Heart left ventricle (tissue), 16 donors: ENCODE measurements at regions not wholly inside any gene's neighbourhood (a gene's known extent, or its start where the extent isn't known, plus 50 kb on each side); places are given as distances from the start of the nearest gene placed in this dataset.

Experiments used
- ATAC-seq, 4 donors: fragments of 200-7000 bp; cut with Tn5 transposase; one replicate each; pipeline ENCODE4 v1.9.1; 2020 to 2022; ENCODE audit warnings: moderate library complexity in 4 of 4, mild to moderate bottlenecking in 3 of 4, moderate number of reproducible peaks in 1 of 4
- DNase-seq, 5 donors: peaks; one replicate each; pipeline ENCODE4 v3.0.0-alpha.2; 2020
- H3K27ac ChIP-seq, 12 donors: fragments of 200-600 bp; sonication (generic) in 4 of 12; one replicate each; pipeline versions ENCODE4 v1.5.0 to v1.8.0; 2016 to 2022; ENCODE audit warnings: mild to moderate bottlenecking in 2 of 12
- H3K27me3 ChIP-seq, 9 donors: fragments of 200-600 bp; sonication (generic) in 2 of 9; one replicate each; pipeline versions ENCODE4 v1.5.1 to v1.8.0; 2016 to 2022; ENCODE audit warnings: mild to moderate bottlenecking in 3 of 9
- H3K36me3 ChIP-seq, 9 donors: fragments of 200-600 bp; sonication (generic) in 2 of 9; one replicate each; pipeline versions ENCODE4 v1.5.0 to v1.8.0; 2018 to 2022; ENCODE audit warnings: mild to moderate bottlenecking in 2 of 9
- H3K4me1 ChIP-seq, 12 donors: fragments of 200-600 bp; sonication (generic) in 4 of 12; one replicate each; pipeline versions ENCODE4 v1.5.0 to v1.8.0; 2016 to 2022; ENCODE audit warnings: mild to moderate bottlenecking in 3 of 12
- H3K4me3 ChIP-seq, 12 donors: fragments of 200-600 bp; sonication (generic) in 4 of 12; one replicate each; pipeline versions ENCODE4 v1.5.0 to v1.8.0; 2017 to 2022; ENCODE audit warnings: mild to moderate bottlenecking in 9 of 12, moderate library complexity in 4 of 12
- H3K9me3 ChIP-seq, 12 donors: fragments of 200-600 bp; sonication (generic) in 4 of 12; one replicate each; pipeline versions ENCODE4 v1.5.0 to v1.8.0; 2016 to 2022; ENCODE audit warnings: mild to moderate bottlenecking in 1 of 12
- POLR2A ChIP-seq, 2 donors: fragments of 450-650 bp; IDR thresholded peaks; one replicate each; pipeline ENCODE4 v1.6.1; 2017; ENCODE audit warnings: antibody characterized with exemption in 2 of 2, mild to moderate bottlenecking in 2 of 2, moderate library complexity in 2 of 2
- WGBS, 4 donors: extraction: QIAGEN DNeasy Blood & Tissue Kit in 2 of 4; methylation state at CpG; one replicate each; pipeline versions ENCODE4 v1.1.5 to v1.1.7; 2013 to 2018; 5-methylcytosine and 5-hydroxymethylcytosine counted together
- intact Hi-C, 10 donors: fragments of 100-400 bp; cut with DNase I; formaldehyde crosslinking; loops; one replicate each; pipeline versions ENCODE4 v1.11.1 to v1.14.2; 2022
- TF ChIP-seq, protein P1 (sequence below), 12 donors: fragments of 200-600 bp; sonication (generic) in 4 of 12; IDR thresholded peaks; one replicate each; pipeline versions ENCODE4 v1.5.0 to v1.8.0; 2018 to 2022; ENCODE audit warnings: antibody characterized with exemption in 12 of 12, mild to moderate bottlenecking in 5 of 12
- donor health status: ischemic (EF 13 %, LVEDD 7.1; RV severe dilation, severe dysfunction).
- donor health status: healthy with polysubstance abuse.
- donor health status: DM: no; HTN: yes; CAD: no.
- donor health status: DM: no; HTN: no; CAD: no.
- donor health status: ischemic (EF 25% LVEDD 6.9; RV normal size, moderate dysfunction).
- donor health status: ischemic (EF 25% LVEDD 5.7; RV mildly dilated, moderate dysfunction).
- donor health status: healthy.
- donor health status: DM: yes; HTN: yes; CAD: no.
- donor health status: ischemic (EF 35%, LVEDD 5.7; RV mildly dilated, moderate dysfunction).
- donor health status: nonischemic (EF 11% LVEDD 7.7; RV severe dilation, severe dysfunction).
- donor health status: DM: yes; HTN: yes; CAD: no.
- donor health status: PGD.
- donor health status: ischemic (EF 29% LVEDD 5.4; RV normal size, mild dysfunction).
- donor health status: nonischemic (EF 23%, LVEDD 6.1; RV moderate dilation, normal function).

DNA sequence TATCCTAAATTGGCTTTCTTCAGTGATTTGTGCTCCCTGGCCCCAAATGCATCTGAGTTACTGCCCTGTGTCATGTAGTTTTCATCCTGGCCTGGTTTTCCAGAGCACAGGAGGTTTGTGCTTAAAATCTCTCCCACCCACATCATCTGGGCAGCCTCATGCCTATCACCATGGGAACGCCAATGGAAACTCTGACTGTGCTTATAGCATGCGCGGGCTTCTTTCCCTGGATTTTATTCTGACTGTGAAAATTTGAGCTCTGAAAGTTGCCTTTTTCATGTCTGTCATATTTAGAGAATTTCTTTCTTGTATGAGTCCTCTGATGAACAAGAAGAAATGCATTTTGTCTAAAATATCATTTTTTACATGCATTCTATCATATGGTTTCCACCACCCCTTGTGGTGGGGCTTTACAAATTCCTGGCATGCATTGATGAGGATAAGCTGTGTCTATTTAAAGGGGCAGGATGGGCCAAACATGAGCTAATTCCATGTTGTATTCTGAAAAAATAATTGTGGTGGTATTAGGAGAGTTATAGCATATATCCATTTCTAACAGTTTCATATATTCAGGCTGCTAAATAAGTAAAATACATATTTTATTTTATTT, 55.1 kb downstream of the IRAG1 start:
- no peak overlapping the region for H3K4me3 ChIP-seq
- H3K9me3 ChIP-seq: no peaks in the 10 kb centered on the region
- peaks cover 0 to 2% (median 0%) of the 10 kb centered on the region in 9 donors for H3K36me3 ChIP-seq
- intact Hi-C loops: no loop called here
- H3K27me3 ChIP-seq: no peaks in the 10 kb centered on the region
- DNase-seq: no peak
- peak overlapping the region in 1 of 12 donors; percentile 48 for H3K27ac ChIP-seq
- TF ChIP-seq, protein P1, sequence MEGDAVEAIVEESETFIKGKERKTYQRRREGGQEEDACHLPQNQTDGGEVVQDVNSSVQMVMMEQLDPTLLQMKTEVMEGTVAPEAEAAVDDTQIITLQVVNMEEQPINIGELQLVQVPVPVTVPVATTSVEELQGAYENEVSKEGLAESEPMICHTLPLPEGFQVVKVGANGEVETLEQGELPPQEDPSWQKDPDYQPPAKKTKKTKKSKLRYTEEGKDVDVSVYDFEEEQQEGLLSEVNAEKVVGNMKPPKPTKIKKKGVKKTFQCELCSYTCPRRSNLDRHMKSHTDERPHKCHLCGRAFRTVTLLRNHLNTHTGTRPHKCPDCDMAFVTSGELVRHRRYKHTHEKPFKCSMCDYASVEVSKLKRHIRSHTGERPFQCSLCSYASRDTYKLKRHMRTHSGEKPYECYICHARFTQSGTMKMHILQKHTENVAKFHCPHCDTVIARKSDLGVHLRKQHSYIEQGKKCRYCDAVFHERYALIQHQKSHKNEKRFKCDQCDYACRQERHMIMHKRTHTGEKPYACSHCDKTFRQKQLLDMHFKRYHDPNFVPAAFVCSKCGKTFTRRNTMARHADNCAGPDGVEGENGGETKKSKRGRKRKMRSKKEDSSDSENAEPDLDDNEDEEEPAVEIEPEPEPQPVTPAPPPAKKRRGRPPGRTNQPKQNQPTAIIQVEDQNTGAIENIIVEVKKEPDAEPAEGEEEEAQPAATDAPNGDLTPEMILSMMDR (IDR thresholded peaks at IDR 0.05): no peak
- TF ChIP-seq POLR2A (IDR thresholded peaks at IDR 0.05): no peak
- H3K4me1 ChIP-seq: peaks cover 0 to 51% (median 0%) of the 10 kb centered on the region in 12 donors
- WGBS, 4 donors: 70 to 82% (median 75%) methylated on average over 3 of the region's 3 CpGs
- peak in 2 of 4 donors; percentile 43 to 68 for ATAC-seq

DNA sequence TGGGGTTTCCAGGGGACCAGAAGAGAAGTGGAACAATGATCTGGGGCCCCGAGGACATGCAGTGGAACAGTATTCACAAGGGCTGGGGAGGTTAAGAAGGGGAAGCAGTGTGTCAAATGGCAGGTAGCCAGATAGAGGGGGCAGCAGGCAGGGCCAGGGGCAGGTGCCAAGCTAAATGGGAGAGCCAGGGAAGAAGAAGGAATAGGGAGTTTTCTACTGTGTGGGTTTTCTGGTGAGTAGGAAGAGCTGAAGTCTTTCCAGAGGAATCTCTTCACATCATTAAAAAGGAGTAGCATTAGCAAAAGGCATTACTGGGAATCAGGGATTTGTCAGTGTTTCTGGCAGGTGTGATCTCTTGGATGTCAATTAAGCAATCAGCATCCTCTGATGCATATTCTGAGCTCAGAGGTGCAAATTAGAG, 55.8 kb downstream of the IRAG1 start:
- WGBS, 4 donors: 50 to 69% (median 58%) methylated on average over 1 of the region's 1 CpG
- DNase-seq (peak in 1 of 5 donors; percentile 15), ATAC-seq (no peak)
- Histone ChIP-seq H3K27ac (no peak overlapping the region), H3K9me3 (no peaks in the 10 kb centered on the region), H3K36me3 (peaks cover 0 to 4% (median 0%) of the 10 kb centered on the region in 9 donors), H3K4me1 (peaks cover 0 to 51% (median 0%) of the 10 kb centered on the region in 12 donors), H3K4me3 (no peak overlapping the region), H3K27me3 (no peaks in the 10 kb centered on the region)
- TF ChIP-seq POLR2A (IDR thresholded peaks at IDR 0.05): no peak
- TF ChIP-seq, protein P1 (IDR thresholded peaks at IDR 0.05): no peak
- intact Hi-C loops: no loop called here

DNA sequence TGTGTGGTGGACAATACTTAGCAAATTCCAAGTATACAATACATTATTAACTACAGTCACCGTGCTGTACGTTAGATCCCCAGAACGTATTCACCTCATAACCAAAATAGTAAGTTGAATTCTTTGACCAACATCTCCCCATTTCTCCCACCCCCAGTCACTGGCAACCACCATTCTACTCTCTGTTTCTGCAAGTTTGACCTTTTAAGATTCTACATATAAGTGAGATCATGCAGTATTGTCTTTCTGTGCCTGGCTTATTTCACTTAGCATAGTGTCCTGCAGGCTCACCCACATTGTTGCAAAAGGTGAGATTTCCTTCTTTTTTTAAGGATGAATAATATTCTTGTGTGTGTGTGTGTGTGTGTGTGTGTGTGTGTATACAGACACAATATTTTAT, 59.1 kb downstream of the IRAG1 start:
- no peak for TF ChIP-seq POLR2A (IDR thresholded peaks at IDR 0.05)
- no peak for DNase-seq
- no peak for ATAC-seq
- no peak overlapping the region for H3K27ac ChIP-seq
- H3K27me3 ChIP-seq: no peaks in the 10 kb centered on the region
- peaks cover 0 to 19% (median 0%) of the 10 kb centered on the region in 12 donors for H3K4me1 ChIP-seq
- intact Hi-C loops: no loop called here
- H3K4me3 ChIP-seq: no peak overlapping the region
- H3K36me3 ChIP-seq: peaks cover 0 to 8% (median 0%) of the 10 kb centered on the region in 9 donors
- no peaks in the 10 kb centered on the region for H3K9me3 ChIP-seq
- 91 to 94% (median 93%) methylated on average over 3 of the region's 3 CpGs for WGBS, 4 donors

DNA sequence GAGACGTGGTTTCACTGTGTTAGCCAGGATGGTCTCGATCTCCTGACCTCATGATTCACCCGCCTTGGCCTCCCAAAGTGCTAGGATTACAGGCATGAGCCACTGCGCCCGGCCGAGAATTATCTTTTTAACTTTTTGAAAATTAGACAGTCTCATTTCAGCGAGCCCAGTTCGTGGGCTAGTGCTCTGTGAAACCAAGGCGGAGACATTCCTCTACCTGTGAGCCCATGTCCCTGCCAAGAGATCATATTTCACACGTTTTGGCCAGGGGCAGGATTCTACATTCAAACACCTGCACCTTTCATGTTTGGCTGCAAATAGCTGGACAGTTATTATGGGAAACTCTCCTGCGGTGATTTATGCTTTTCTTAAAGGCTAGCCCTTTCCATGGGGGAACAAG, 60.3 kb downstream of the IRAG1 start:
- Histone ChIP-seq H3K4me1 (peaks cover 0 to 9% (median 0%) of the 10 kb centered on the region in 12 donors), H3K4me3 (no peak overlapping the region), H3K27ac (no peak overlapping the region), H3K9me3 (no peaks in the 10 kb centered on the region), H3K27me3 (no peaks in the 10 kb centered on the region), H3K36me3 (peaks cover 0 to 8% (median 0%) of the 10 kb centered on the region in 9 donors)
- WGBS, 4 donors: 85 to 91% (median 90%) methylated on average over 11 of the region's 11 CpGs
- ATAC-seq: no peak
- no peak for TF ChIP-seq POLR2A (IDR thresholded peaks at IDR 0.05)
- TF ChIP-seq, protein P1 (IDR thresholded peaks at IDR 0.05): no peak
- DNase-seq: no peak
- intact Hi-C loops: no loop called here

DNA sequence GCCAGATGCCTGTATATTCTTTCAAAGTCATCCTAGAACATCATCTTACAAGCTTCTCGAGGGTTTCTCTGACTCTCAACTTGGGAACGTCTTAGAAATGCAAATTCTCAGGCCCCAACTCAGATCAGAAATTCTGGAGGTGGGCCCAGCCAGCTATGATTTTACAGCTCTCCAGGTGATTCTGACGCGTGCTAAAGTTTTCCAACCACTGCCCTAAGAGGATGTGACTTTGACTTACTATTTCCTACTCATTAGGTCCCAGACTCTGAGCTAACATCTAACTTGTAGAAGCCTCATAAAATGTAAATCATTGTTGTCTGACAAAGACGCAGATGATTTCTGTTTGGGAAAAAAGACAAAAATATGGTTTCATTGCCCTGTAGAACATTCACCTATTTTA, 61.1 kb downstream of the IRAG1 start:
- intact Hi-C loops: no loop called here
- no peak for DNase-seq
- no peak for ATAC-seq
- Histone ChIP-seq H3K36me3 (peaks cover 0 to 8% (median 0%) of the 10 kb centered on the region in 9 donors), H3K4me1 (peaks cover 0 to 1% (median 0%) of the 10 kb centered on the region in 12 donors), H3K4me3 (no peak overlapping the region), H3K27me3 (no peaks in the 10 kb centered on the region), H3K27ac (no peak overlapping the region), H3K9me3 (no peaks in the 10 kb centered on the region)
- TF ChIP-seq POLR2A (IDR thresholded peaks at IDR 0.05): no peak
- TF ChIP-seq, protein P1 (IDR thresholded peaks at IDR 0.05): no peak
- 79 to 86% (median 81%) methylated on average over 5 of the region's 5 CpGs for WGBS, 4 donors
